ENCODE measurements at regions not wholly inside any gene's neighbourhood (a gene's known extent, or its start where the extent isn't known, plus 50 kb on each side); places are given as distances from the start of the nearest gene placed in this dataset.

DNA sequence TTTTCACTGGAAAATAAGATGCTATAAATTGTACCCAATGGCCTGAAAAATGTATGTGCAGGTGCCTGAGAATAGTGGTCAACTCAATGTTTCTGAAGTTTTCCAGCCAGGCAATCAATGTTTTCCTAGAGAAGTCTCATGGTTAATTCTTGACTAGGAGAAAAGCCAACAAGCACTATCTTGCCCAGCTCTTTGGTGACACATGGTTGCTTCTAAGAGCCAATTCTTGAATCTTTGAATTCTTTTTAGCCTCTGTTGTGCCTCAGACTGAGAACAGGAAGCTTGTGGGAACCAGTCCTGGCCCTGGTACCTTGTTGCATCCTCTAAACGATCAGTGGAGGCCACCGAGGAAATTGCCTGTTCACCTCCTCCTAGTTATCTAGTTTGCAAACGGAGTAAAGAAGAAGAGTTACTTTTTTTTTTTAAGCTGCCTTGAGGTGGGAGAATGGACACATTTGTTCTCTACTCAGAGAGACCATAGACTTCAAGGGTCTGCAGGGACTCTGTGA is 144.0 kb upstream of the MKLN1 start:
- H3K4me1 ChIP-seq: no peaks in the 10 kb centered on the region
- TF ChIP-seq, protein P1, sequence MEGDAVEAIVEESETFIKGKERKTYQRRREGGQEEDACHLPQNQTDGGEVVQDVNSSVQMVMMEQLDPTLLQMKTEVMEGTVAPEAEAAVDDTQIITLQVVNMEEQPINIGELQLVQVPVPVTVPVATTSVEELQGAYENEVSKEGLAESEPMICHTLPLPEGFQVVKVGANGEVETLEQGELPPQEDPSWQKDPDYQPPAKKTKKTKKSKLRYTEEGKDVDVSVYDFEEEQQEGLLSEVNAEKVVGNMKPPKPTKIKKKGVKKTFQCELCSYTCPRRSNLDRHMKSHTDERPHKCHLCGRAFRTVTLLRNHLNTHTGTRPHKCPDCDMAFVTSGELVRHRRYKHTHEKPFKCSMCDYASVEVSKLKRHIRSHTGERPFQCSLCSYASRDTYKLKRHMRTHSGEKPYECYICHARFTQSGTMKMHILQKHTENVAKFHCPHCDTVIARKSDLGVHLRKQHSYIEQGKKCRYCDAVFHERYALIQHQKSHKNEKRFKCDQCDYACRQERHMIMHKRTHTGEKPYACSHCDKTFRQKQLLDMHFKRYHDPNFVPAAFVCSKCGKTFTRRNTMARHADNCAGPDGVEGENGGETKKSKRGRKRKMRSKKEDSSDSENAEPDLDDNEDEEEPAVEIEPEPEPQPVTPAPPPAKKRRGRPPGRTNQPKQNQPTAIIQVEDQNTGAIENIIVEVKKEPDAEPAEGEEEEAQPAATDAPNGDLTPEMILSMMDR (IDR thresholded peaks at IDR 0.05): no peak
- no peak for TF ChIP-seq POLR2A (IDR thresholded peaks at IDR 0.05)
- no peak for TF ChIP-seq POLR2AphosphoS5 (IDR thresholded peaks at IDR 0.05)
- H3K27ac ChIP-seq: no peak overlapping the region
- H3K36me3 ChIP-seq: no peaks in the 10 kb centered on the region
- intact Hi-C loops (cut with DNase I; ENCODE audit: low total_unique reads): no loop called here
- no peaks in the 10 kb centered on the region for H3K9me3 ChIP-seq
- no peak for DNase-seq (ENCODE audit: low spot score in 2 of 2)
- H3K27me3 ChIP-seq: no peaks in the 10 kb centered on the region
- no peak overlapping the region for H3K4me3 ChIP-seq

DNA sequence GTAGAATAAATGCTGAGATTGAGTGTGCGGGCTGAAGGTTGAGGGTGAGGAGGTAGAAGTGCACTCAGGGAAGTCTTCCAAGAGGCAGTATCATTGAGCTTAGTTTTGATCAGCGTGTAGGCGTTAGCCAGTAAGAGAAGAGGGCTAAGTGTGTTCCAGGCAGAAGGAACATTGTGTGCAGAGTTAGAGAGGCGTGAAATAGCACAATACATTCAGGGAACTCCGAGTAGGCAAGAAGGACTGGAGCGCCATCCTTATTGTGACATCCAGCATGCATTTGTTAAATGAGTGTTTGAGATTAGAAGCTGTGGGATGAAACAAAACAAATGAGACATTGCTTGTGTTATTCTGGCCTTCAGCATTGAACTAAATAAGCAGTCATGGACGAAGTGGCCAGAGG is 140.9 kb upstream of the MKLN1 start:
- no peak for TF ChIP-seq POLR2AphosphoS5 (IDR thresholded peaks at IDR 0.05)
- TF ChIP-seq, protein P1 (IDR thresholded peaks at IDR 0.05): no peak
- TF ChIP-seq POLR2A (IDR thresholded peaks at IDR 0.05): no peak
- Histone ChIP-seq H3K4me1 (no peaks in the 10 kb centered on the region), H3K9me3 (no peaks in the 10 kb centered on the region), H3K4me3 (no peak overlapping the region), H3K27ac (no peak overlapping the region), H3K27me3 (no peaks in the 10 kb centered on the region), H3K36me3 (no peaks in the 10 kb centered on the region)
- intact Hi-C loops (cut with DNase I; ENCODE audit: low total_unique reads): no loop called here
- no peak for DNase-seq (ENCODE audit: low spot score in 2 of 2)

DNA sequence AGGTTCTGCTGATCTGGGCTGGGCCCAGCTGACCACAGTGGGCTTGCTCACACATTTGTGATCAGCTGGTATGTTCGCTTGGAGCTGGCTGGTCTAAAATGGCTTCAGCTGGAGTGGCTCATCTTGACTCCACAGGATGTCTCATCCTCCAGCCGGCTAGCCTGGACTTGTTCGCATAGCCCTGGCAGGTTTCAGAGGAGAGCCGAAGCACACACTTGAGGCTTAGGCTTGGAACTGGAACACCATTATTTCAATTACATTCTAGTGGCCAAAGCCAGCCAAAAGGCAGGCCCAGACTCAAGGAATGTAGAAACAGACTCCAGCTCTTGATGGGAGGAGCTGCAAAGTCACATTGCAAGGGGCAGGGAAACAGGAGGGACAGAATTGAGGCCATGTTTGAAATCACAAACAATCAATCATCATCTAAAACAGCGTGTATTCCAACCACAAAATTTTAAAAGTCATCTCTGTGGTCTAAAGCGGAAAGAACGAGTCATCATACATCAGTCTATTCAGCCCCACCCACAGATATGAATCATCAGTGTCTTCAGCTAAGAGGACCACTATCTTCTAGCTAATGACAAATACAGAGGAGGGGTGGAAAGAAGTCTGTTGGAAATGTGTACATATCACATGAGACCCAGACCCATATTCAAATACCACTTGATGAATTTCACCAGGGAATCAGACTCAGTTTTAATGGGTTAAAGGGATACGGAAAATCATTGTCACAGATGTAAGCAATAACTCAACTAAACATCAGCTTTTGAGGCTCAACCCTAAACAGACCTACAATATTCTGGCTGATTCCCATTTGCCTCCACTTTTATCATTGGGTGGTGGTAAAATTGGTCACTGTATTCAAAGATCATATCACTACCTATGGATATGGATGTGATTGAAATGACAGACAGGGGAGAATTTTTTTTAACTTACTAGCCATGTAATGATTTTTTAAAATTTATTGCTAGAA is 139.0 kb upstream of the MKLN1 start:
- TF ChIP-seq POLR2A (IDR thresholded peaks at IDR 0.05) (no peak), POLR2AphosphoS5 (IDR thresholded peaks at IDR 0.05) (no peak)
- TF ChIP-seq, protein P1 (IDR thresholded peaks at IDR 0.05): no peak
- H3K27me3 ChIP-seq: no peaks in the 10 kb centered on the region
- H3K4me1 ChIP-seq: no peaks in the 10 kb centered on the region
- DNase-seq (ENCODE audit: low spot score in 2 of 2): no peak
- intact Hi-C loops (cut with DNase I; ENCODE audit: low total_unique reads): no loop called here
- no peak overlapping the region for H3K4me3 ChIP-seq
- no peaks in the 10 kb centered on the region for H3K9me3 ChIP-seq
- H3K27ac ChIP-seq: peak overlapping the region in 1 of 2 donors; percentile 64
- H3K36me3 ChIP-seq: no peaks in the 10 kb centered on the region

DNA sequence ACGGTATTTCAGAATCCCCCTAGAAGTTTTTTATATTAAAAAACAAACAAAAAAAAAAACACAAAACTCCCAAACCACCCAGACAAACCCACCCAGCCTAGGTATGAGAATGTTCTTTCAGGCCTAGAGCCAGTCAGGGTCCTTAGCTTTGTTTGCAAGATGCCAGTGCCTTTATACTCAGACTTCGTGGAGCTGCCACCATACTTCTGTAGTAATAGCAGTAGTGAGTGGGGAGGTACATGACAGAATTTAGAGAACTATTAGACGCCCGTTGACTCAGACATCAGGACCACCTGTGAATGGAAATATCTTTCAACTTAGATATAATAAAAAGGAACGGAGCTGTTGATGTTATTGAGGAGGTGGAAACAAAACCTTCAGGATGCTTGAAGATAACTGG is 138.2 kb upstream of the MKLN1 start:
- Histone ChIP-seq H3K4me3 (no peak overlapping the region), H3K36me3 (no peaks in the 10 kb centered on the region), H3K9me3 (no peaks in the 10 kb centered on the region), H3K4me1 (no peaks in the 10 kb centered on the region), H3K27ac (no peak overlapping the region), H3K27me3 (no peaks in the 10 kb centered on the region)
- TF ChIP-seq, protein P1 (IDR thresholded peaks at IDR 0.05): no peak
- TF ChIP-seq POLR2AphosphoS5 (IDR thresholded peaks at IDR 0.05) (no peak), POLR2A (IDR thresholded peaks at IDR 0.05) (no peak)
- no peak for DNase-seq (ENCODE audit: low spot score in 2 of 2)
- intact Hi-C loops (cut with DNase I; ENCODE audit: low total_unique reads): no loop called here

DNA sequence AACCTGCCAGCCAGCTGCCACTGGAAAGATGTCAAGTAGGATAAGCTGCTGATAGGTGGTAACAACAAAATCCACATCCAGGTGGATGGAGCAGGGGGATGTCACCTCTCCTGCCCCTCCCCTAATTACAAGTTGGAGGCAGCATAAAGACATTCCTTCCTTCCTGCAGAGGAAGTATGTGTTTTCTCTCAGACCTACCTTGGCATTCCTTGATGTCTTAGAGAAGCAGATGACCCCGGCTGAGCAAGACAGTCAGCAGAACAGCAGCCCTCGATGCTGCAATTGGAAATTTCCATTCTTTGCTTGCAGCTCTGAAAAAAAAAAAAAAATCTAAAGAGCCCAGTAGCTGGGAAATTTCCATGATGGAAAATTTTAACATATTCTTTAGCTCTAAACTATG is 137.5 kb upstream of the MKLN1 start:
- TF ChIP-seq POLR2A (IDR thresholded peaks at IDR 0.05) (no peak), POLR2AphosphoS5 (IDR thresholded peaks at IDR 0.05) (no peak)
- TF ChIP-seq, protein P1 (IDR thresholded peaks at IDR 0.05): no peak

More for the DNA sequence above, 137.5 kb upstream of the MKLN1 start:
- Histone ChIP-seq H3K36me3 (no peaks in the 10 kb centered on the region), H3K9me3 (no peaks in the 10 kb centered on the region), H3K4me3 (no peak overlapping the region), H3K27me3 (no peaks in the 10 kb centered on the region), H3K4me1 (no peaks in the 10 kb centered on the region), H3K27ac (no peak overlapping the region)
- no peak for DNase-seq (ENCODE audit: low spot score in 2 of 2)
- intact Hi-C loops (cut with DNase I; ENCODE audit: low total_unique reads): no loop called here
